Spleen (tissue), 11 donors: ENCODE measurements at regions not wholly inside any gene's neighbourhood (a gene's known extent, or its start where the extent isn't known, plus 50 kb on each side); places are given as distances from the start of the nearest gene placed in this dataset.

Experiments
- DNase-seq: peaks from one replicate; pipeline ENCODE4 v3.0.0-alpha.2; 2020
- H3K27ac ChIP-seq, 8 donors: fragments of 200-600 bp; sonication (generic) in 7 of 8; 1 replicate in 4 of 8; 2 replicates in 4 of 8; pipeline versions ENCODE4 v1.5.0 to v1.8.0; 2016 to 2021; ENCODE audit warnings: inconsistent platforms in 4 of 8, mild to moderate bottlenecking in 4 of 8, moderate library complexity in 1 of 8
- H3K27me3 ChIP-seq, 7 donors: fragments of 200-600 bp; sonication (generic) in 6 of 7; replicated peaks in 1 of 7; 1 replicate in 4 of 7; 2 replicates in 3 of 7; pipeline versions ENCODE4 v1.5.0 to v1.8.0; 2016 to 2021; ENCODE audit warnings: inconsistent platforms in 3 of 7, mild to moderate bottlenecking in 1 of 7
- H3K36me3 ChIP-seq, 6 donors: fragments of 200-600 bp; sonication (generic) in 5 of 6; 1 replicate in 4 of 6; 2 replicates in 2 of 6; pipeline versions ENCODE4 v1.5.0 to v1.8.0; 2016 to 2021; ENCODE audit warnings: inconsistent platforms in 2 of 6
- H3K4me1 ChIP-seq, 6 donors: fragments of 200-600 bp; sonication (generic) in 5 of 6; 1 replicate in 3 of 6; 2 replicates in 3 of 6; pipeline versions ENCODE4 v1.5.0 to v1.8.0; 2016 to 2021; ENCODE audit warnings: inconsistent platforms in 3 of 6
- H3K4me3 ChIP-seq, 8 donors: fragments of 200-600 bp; sonication (generic) in 7 of 8; 1 replicate in 4 of 8; 2 replicates in 4 of 8; pipeline versions ENCODE4 v1.5.0 to v1.8.0; 2016 to 2021; ENCODE audit warnings: inconsistent platforms in 4 of 8, mild to moderate bottlenecking in 4 of 8, moderate library complexity in 2 of 8
- H3K9me3 ChIP-seq, 8 donors: fragments of 200-600 bp; sonication (generic) in 7 of 8; 1 replicate in 4 of 8; 2 replicates in 4 of 8; pipeline versions ENCODE4 v1.5.0 to v1.8.0; 2016 to 2021; ENCODE audit warnings: inconsistent platforms in 4 of 8
- CTCF ChIP-seq, 11 experiments: fragments of 200-600 bp in 7 of 11; fragments of 450-650 bp in 4 of 11; sonication (generic) in 4 of 11; IDR thresholded peaks in 8 of 11; conservative IDR thresholded peaks in 3 of 11; 1 replicate in 7 of 11; 2 replicates in 4 of 11; pipeline versions ENCODE4 v1.4.0 to v1.8.0; 2016 to 2021; ENCODE audit warnings: antibody characterized with exemption in 11 of 11, inconsistent platforms in 4 of 11, mild to moderate bottlenecking in 1 of 11
- POLR2A ChIP-seq, 3 donors: fragments of 450-650 bp; IDR thresholded peaks; one replicate each; pipeline ENCODE4 v1.5.1; 2017; ENCODE audit warnings: antibody characterized with exemption in 3 of 3, mild to moderate bottlenecking in 1 of 3
- POLR2AphosphoS5 ChIP-seq, 3 donors: sonication (generic); formaldehyde crosslinking; IDR thresholded peaks; one replicate each; pipeline ENCODE4 v1.5.1; 2017; ENCODE audit warnings: antibody characterized with exemption in 3 of 3
- WGBS, 5 donors: extraction: QIAGEN DNeasy Blood & Tissue Kit in 3 of 5; methylation state at CpG; one replicate each; pipeline versions ENCODE4 v1.1.5 to v1.1.7; 2013 to 2018; 5-methylcytosine and 5-hydroxymethylcytosine counted together
- intact Hi-C: fragments of 100-400 bp; cut with DNase I; formaldehyde crosslinking; loops from one replicate; pipeline ENCODE4 v1.15.0; 2023; ENCODE audit warnings: low total_unique reads
- donor health status: healthy with polysubstance abuse.
- donor health status: DM: no; HTN: no; CAD: no; lungs with moderate emphysema.
- donor health status: DM: no; HTN: no; CAD: no.
- donor health status: Bipolar disorder and iron deficiency.
- donor health status: healthy.
- donor health status: DM: no; HTN: no; CAD: no.
- donor health status: DM: yes; HTN: yes; CAD: no.

- Histone ChIP-seq H3K36me3 (no peaks in the 10 kb centered on the region), H3K27ac (no peak overlapping the region), H3K4me3 (no peak overlapping the region), H3K9me3 (peaks cover 0 to 5% (median 0%) of the 10 kb centered on the region in 8 donors), H3K27me3 (no peaks in the 10 kb centered on the region), H3K4me1 (no peaks in the 10 kb centered on the region)
- 81 to 85% (median 82%) methylated on average over 4 of the region's 4 CpGs for WGBS, 5 donors
- intact Hi-C loops: no loop called here
- no peak for DNase-seq
- TF ChIP-seq POLR2AphosphoS5 (IDR thresholded peaks at IDR 0.05): no peak
- TF ChIP-seq POLR2A (IDR thresholded peaks at IDR 0.05): no peak
- TF ChIP-seq CTCF (IDR thresholded peaks at IDR 0.05 in 8 of 11, conservative IDR thresholded peaks at IDR 0.05 in 3 of 11): no peak
These were observed 364.1 kb downstream of the GATA3 start for GRCh38 chr10:8418631-8419030.

GRCh38 chr10:8420182-8420581 is 365.7 kb downstream of the GATA3 start:
- no peak overlapping the region for H3K4me3 ChIP-seq
- no peaks in the 10 kb centered on the region for H3K27me3 ChIP-seq
- peaks cover 0 to 1% (median 0%) of the 10 kb centered on the region in 8 donors for H3K9me3 ChIP-seq
- no peaks in the 10 kb centered on the region for H3K4me1 ChIP-seq
- no peak overlapping the region for H3K27ac ChIP-seq
- intact Hi-C loops: no loop called here
- no peaks in the 10 kb centered on the region for H3K36me3 ChIP-seq
- no peak for DNase-seq
- TF ChIP-seq POLR2A (IDR thresholded peaks at IDR 0.05): no peak
- 66 to 92% (median 78%) methylated on average over 2 of the region's 2 CpGs for WGBS, 5 donors

- no peak overlapping the region for H3K27ac ChIP-seq
- WGBS, 5 donors: 45 to 64% (median 57%) methylated on average over 3 of the region's 3 CpGs
- no peak for DNase-seq
- no peaks in the 10 kb centered on the region for H3K36me3 ChIP-seq
- no peak overlapping the region for H3K4me3 ChIP-seq
- H3K9me3 ChIP-seq: no peaks in the 10 kb centered on the region
- TF ChIP-seq POLR2A (IDR thresholded peaks at IDR 0.05) (no peak), CTCF (IDR thresholded peaks at IDR 0.05 in 8 of 11, conservative IDR thresholded peaks at IDR 0.05 in 3 of 11) (no peak), POLR2AphosphoS5 (IDR thresholded peaks at IDR 0.05) (no peak)
- H3K4me1 ChIP-seq: no peaks in the 10 kb centered on the region
- H3K27me3 ChIP-seq: no peaks in the 10 kb centered on the region
- intact Hi-C loops: no loop called here
These were observed 370.2 kb downstream of the GATA3 start for GRCh38 chr10:8424555-8425211.

- Histone ChIP-seq H3K9me3 (no peaks in the 10 kb centered on the region), H3K4me1 (no peaks in the 10 kb centered on the region), H3K27ac (no peak overlapping the region), H3K4me3 (no peak overlapping the region), H3K27me3 (peaks cover 0 to 7% (median 0%) of the 10 kb centered on the region in 7 donors), H3K36me3 (no peaks in the 10 kb centered on the region)
- 78 to 95% (median 90%) methylated on average over 4 of the region's 4 CpGs for WGBS, 5 donors
- TF ChIP-seq POLR2AphosphoS5 (IDR thresholded peaks at IDR 0.05): no peak
- no peak for TF ChIP-seq CTCF (IDR thresholded peaks at IDR 0.05 in 8 of 11, conservative IDR thresholded peaks at IDR 0.05 in 3 of 11)
- TF ChIP-seq POLR2A (IDR thresholded peaks at IDR 0.05): no peak
- intact Hi-C loops: no loop called here
- no peak for DNase-seq
These were observed 374.2 kb downstream of the GATA3 start for GRCh38 chr10:8428654-8429053.
